MM.1S (cell line): ENCODE measurements at regions not wholly inside any gene's neighbourhood (a gene's known extent, or its start where the extent isn't known, plus 50 kb on each side); places are given as distances from the start of the nearest gene placed in this dataset.

Source experiments
- DNase-seq: peaks from one replicate; pipeline ENCODE4 v3.0.0-alpha.2; 2015
- H2AFZ ChIP-seq: fragments of 300-600 bp; sonication (generic); 2 replicates; pipeline ENCODE4 v1.6.0; 2016; ENCODE audit warnings: antibody characterized with exemption, low read length
- H3F3A ChIP-seq: fragments of 300-600 bp; sonication (generic); 2 replicates; pipeline ENCODE4 v1.6.1; 2016; ENCODE audit warnings: mild to moderate bottlenecking, antibody characterized with exemption, low read length, moderate library complexity, mixed read lengths; ENCODE audit not compliant: insufficient read depth
- H3K27ac ChIP-seq: fragments of 300-600 bp; sonication (generic); 2 replicates; pipeline ENCODE4 v1.5.1; 2016; ENCODE audit warnings: mild to moderate bottlenecking, low read length
- H3K27me3 ChIP-seq: fragments of 300-600 bp; sonication (generic); replicated peaks from 2 replicates; pipeline ENCODE4 v1.6.0; 2016; ENCODE audit warnings: low read length; ENCODE audit not compliant: insufficient read depth
- H3K36me3 ChIP-seq: fragments of 300-600 bp; sonication (generic); replicated peaks from 2 replicates; pipeline ENCODE4 v1.6.1; 2016; ENCODE audit warnings: mild to moderate bottlenecking, low read length, mixed read lengths; ENCODE audit not compliant: insufficient read depth
- H3K4me1 ChIP-seq: fragments of 300-600 bp; sonication (generic); 2 replicates; pipeline ENCODE4 v1.6.1; 2016; ENCODE audit warnings: low read length, mixed read lengths
- H3K4me2 ChIP-seq: fragments of 300-600 bp; sonication (generic); 2 replicates; pipeline ENCODE4 v1.6.0; 2016; ENCODE audit warnings: low read depth, low read length
- H3K4me3 ChIP-seq: fragments of 300-600 bp; sonication (generic); 2 replicates; pipeline ENCODE4 v1.5.1; 2016; ENCODE audit warnings: low read length, mixed read lengths
- H3K79me2 ChIP-seq: fragments of 300-600 bp; sonication (generic); 2 replicates; pipeline ENCODE4 v1.6.1; 2016; ENCODE audit warnings: mixed run types, low read length, mixed read lengths
- H3K9ac ChIP-seq: fragments of 300-600 bp; sonication (generic); 2 replicates; pipeline ENCODE4 v1.6.1; 2016; ENCODE audit warnings: low read length, mixed read lengths
- H3K9me2 ChIP-seq: fragments of 300-600 bp; sonication (generic); replicated peaks from 2 replicates; pipeline ENCODE4 v1.6.1; 2016; ENCODE audit warnings: mild to moderate bottlenecking, low read length, mixed read lengths; ENCODE audit not compliant: insufficient read depth
- H3K9me3 ChIP-seq: fragments of 300-600 bp; sonication (generic); replicated peaks from 2 replicates; pipeline ENCODE4 v1.6.1; 2016; ENCODE audit warnings: mild to moderate bottlenecking, low read length, mixed read lengths; ENCODE audit not compliant: insufficient read depth
- H4K20me1 ChIP-seq: fragments of 300-600 bp; sonication (generic); 2 replicates; pipeline ENCODE4 v1.6.1; 2016; ENCODE audit warnings: mild to moderate bottlenecking, low read length, moderate library complexity, mixed read lengths; ENCODE audit not compliant: insufficient read depth
- CTCF ChIP-seq: fragments of 300-600 bp; sonication (generic); IDR thresholded peaks from 2 replicates; pipeline ENCODE4 v1.5.1; 2016; ENCODE audit warnings: antibody characterized with exemption, low read length, mixed read lengths
- EZH2 ChIP-seq: fragments of 300-600 bp; sonication (generic); optimal IDR thresholded peaks from 2 replicates; pipeline ENCODE3; 2017; ENCODE audit warnings: low read depth, mild to moderate bottlenecking, antibody characterized with exemption, low read length, mixed read lengths
- EZH2phosphoT487 ChIP-seq: fragments of 300-600 bp; sonication (generic); IDR thresholded peaks from 2 replicates; pipeline ENCODE4 v1.6.1; 2018; ENCODE audit warnings: antibody characterized with exemption, low read length

- no peaks in the 10 kb centered on the region for H3K9me3 ChIP-seq
- H3K9ac ChIP-seq = no peak overlapping the region
- TF ChIP-seq EZH2 (no peak), CTCF (no peak), EZH2phosphoT487 (no peak)
- H3F3A ChIP-seq = no peaks in the 10 kb centered on the region
- no peaks in the 10 kb centered on the region for H3K9me2 ChIP-seq
- no peaks in the 10 kb centered on the region for H3K79me2 ChIP-seq
- H3K4me2 ChIP-seq = no peak overlapping the region
- H3K4me1 ChIP-seq = no peaks in the 10 kb centered on the region
- H3K27ac ChIP-seq = no peak overlapping the region
- no peaks in the 10 kb centered on the region for H3K36me3 ChIP-seq
- H3K27me3 ChIP-seq = no peaks in the 10 kb centered on the region
- H4K20me1 ChIP-seq = no peaks in the 10 kb centered on the region
- no peak overlapping the region for H3K4me3 ChIP-seq
- no peak for DNase-seq
- H2AFZ ChIP-seq = no peak overlapping the region
These were observed 94.1 kb upstream of the TAF11L2 start for GRCh38 chr5:17403695-17404490.

GRCh38 chr5:17405976-17406375 is 92.1 kb upstream of the TAF11L2 start:
- H3K9me3 ChIP-seq = no peaks in the 10 kb centered on the region
- H3K27ac ChIP-seq = no peak overlapping the region
- DNase-seq = no peak
- no peaks in the 10 kb centered on the region for H3K9me2 ChIP-seq
- H3K27me3 ChIP-seq = no peaks in the 10 kb centered on the region
- H3K4me1 ChIP-seq = no peaks in the 10 kb centered on the region
- no peaks in the 10 kb centered on the region for H3K36me3 ChIP-seq
- H3K4me3 ChIP-seq = no peak overlapping the region
- H3K9ac ChIP-seq = no peak overlapping the region
- H4K20me1 ChIP-seq = no peaks in the 10 kb centered on the region
- H3F3A ChIP-seq = no peaks in the 10 kb centered on the region
- no peak for TF ChIP-seq EZH2
- no peak for TF ChIP-seq EZH2phosphoT487
- TF ChIP-seq CTCF = no peak
- no peak overlapping the region for H2AFZ ChIP-seq
- no peaks in the 10 kb centered on the region for H3K79me2 ChIP-seq
- H3K4me2 ChIP-seq = no peak overlapping the region

- no peaks in the 10 kb centered on the region for H3K79me2 ChIP-seq
- no peak overlapping the region for H3K27ac ChIP-seq
These were observed 91.6 kb upstream of the TAF11L2 start for GRCh38 chr5:17406423-17406838.

More at GRCh38 chr5:17406423-17406838, 91.6 kb upstream of the TAF11L2 start:
- TF ChIP-seq EZH2phosphoT487 (no peak), CTCF (no peak), EZH2 (no peak)
- Histone ChIP-seq H3F3A (no peaks in the 10 kb centered on the region), H3K9ac (no peak overlapping the region), H3K27me3 (no peaks in the 10 kb centered on the region), H3K4me1 (no peaks in the 10 kb centered on the region), H3K4me2 (no peak overlapping the region), H3K9me2 (no peaks in the 10 kb centered on the region), H3K36me3 (no peaks in the 10 kb centered on the region), H3K9me3 (no peaks in the 10 kb centered on the region), H2AFZ (no peak overlapping the region), H3K4me3 (no peak overlapping the region), H4K20me1 (no peaks in the 10 kb centered on the region)
- DNase-seq = no peak
